H9 (cell line): ENCODE measurements at regions not wholly inside any gene's neighbourhood (a gene's known extent, or its start where the extent isn't known, plus 50 kb on each side); places are given as distances from the start of the nearest gene placed in this dataset.

ENCODE experiments used
- DNase-seq: peaks from one replicate; pipeline ENCODE4 v3.0.0-alpha.2; 2017
- H2AFZ ChIP-seq: one replicate; pipeline ENCODE4 v1.6.1; 2013; ENCODE audit warnings: mild to moderate bottlenecking, low read length, control low read depth, moderate library complexity
- H2AK5ac ChIP-seq: 2 replicates; pipeline ENCODE4 v1.6.1; 2013; ENCODE audit warnings: low read length, control low read depth, mixed read lengths; ENCODE audit not compliant: insufficient read length
- H2BK120ac ChIP-seq: one replicate; pipeline ENCODE4 v1.6.1; 2013; ENCODE audit warnings: low read depth, mild to moderate bottlenecking, low read length, control low read depth, inconsistent platforms; ENCODE audit not compliant: poor library complexity, severe bottlenecking
- H2BK12ac ChIP-seq: 2 replicates; pipeline ENCODE4 v1.6.1; 2013; ENCODE audit warnings: low read length, control low read depth, mixed read lengths, low read depth; ENCODE audit not compliant: insufficient read length
- H2BK15ac ChIP-seq: 2 replicates; pipeline ENCODE4 v1.6.1; 2013; ENCODE audit warnings: low read depth, low read length, control low read depth
- H2BK20ac ChIP-seq: one replicate; pipeline ENCODE4 v1.6.1; 2013; ENCODE audit warnings: low read depth, mild to moderate bottlenecking, low read length, control low read depth, inconsistent platforms; ENCODE audit not compliant: poor library complexity, severe bottlenecking
- H2BK5ac ChIP-seq: 2 replicates; pipeline ENCODE4 v1.6.1; 2013; ENCODE audit warnings: low read length, control low read depth, mixed read lengths; ENCODE audit not compliant: insufficient read length
- H3K14ac ChIP-seq: 2 replicates; pipeline ENCODE4 v1.6.1; 2013; ENCODE audit warnings: low read length, control low read depth; ENCODE audit not compliant: insufficient read depth
- H3K18ac ChIP-seq: 2 replicates; pipeline ENCODE4 v1.6.1; 2013; ENCODE audit warnings: low read depth, mild to moderate bottlenecking, mixed read lengths, low read length, control low read depth; ENCODE audit not compliant: insufficient read length
- H3K23ac ChIP-seq: 2 replicates; pipeline ENCODE4 v1.6.1; 2013; ENCODE audit warnings: low read length, control low read depth, mixed read lengths, low read depth; ENCODE audit not compliant: insufficient read length
- H3K23me2 ChIP-seq: 2 replicates; pipeline ENCODE4 v1.6.1; 2013; ENCODE audit warnings: low read depth, mild to moderate bottlenecking, mixed read lengths, low read length, control low read depth; ENCODE audit not compliant: insufficient read length, poor library complexity, severe bottlenecking
- H3K27ac ChIP-seq: 2 replicates; pipeline ENCODE4 v1.5.1; 2013; ENCODE audit warnings: low read length, control low read depth, mixed read lengths, low read depth; ENCODE audit not compliant: insufficient read length
- H3K27me3 ChIP-seq: 2 replicates; pipeline ENCODE4 v1.6.1; 2013; ENCODE audit warnings: low read length, control low read depth, inconsistent platforms; ENCODE audit not compliant: insufficient read depth
- H3K4ac ChIP-seq: 2 replicates; pipeline ENCODE4 v1.6.1; 2013; ENCODE audit warnings: low read depth, mild to moderate bottlenecking, control low read depth, inconsistent platforms, low read length, moderate library complexity
- H3K4me1 ChIP-seq: 2 replicates; pipeline ENCODE4 v1.6.1; 2013; ENCODE audit warnings: low read length, control low read depth, inconsistent platforms; ENCODE audit not compliant: insufficient read depth
- H3K4me2 ChIP-seq: 2 replicates; pipeline ENCODE4 v1.6.1; 2013; ENCODE audit warnings: low read length, control low read depth, mixed read lengths; ENCODE audit not compliant: insufficient read length, insufficient read depth
- H3K56ac ChIP-seq: 2 replicates; pipeline ENCODE4 v1.6.1; 2013; ENCODE audit warnings: low read depth, mild to moderate bottlenecking, mixed read lengths, low read length, control low read depth; ENCODE audit not compliant: insufficient read length
- H3K79me1 ChIP-seq: 2 replicates; pipeline ENCODE4 v1.6.1; 2013; ENCODE audit warnings: low read depth, mild to moderate bottlenecking, moderate library complexity, low read length, control low read depth, inconsistent platforms; ENCODE audit not compliant: insufficient read depth, poor library complexity, severe bottlenecking
- H3K79me2 ChIP-seq: 2 replicates; pipeline ENCODE4 v1.6.1; 2013; ENCODE audit warnings: low read length, control low read depth, inconsistent platforms; ENCODE audit not compliant: insufficient read depth
- H3K9ac ChIP-seq: 2 replicates; pipeline ENCODE4 v1.6.1; 2013; ENCODE audit warnings: low read length, control low read depth, mixed read lengths; ENCODE audit not compliant: insufficient read length; ENCODE audit errors: extremely low read depth
- H3K9me3 ChIP-seq: one replicate; pipeline ENCODE4 v1.6.1; 2013; ENCODE audit warnings: low read depth, low read length, inconsistent platforms; ENCODE audit not compliant: control insufficient read depth
- H3T11ph ChIP-seq: one replicate; pipeline ENCODE4 v1.6.1; 2013; ENCODE audit warnings: mild to moderate bottlenecking, low read length, control low read depth, inconsistent platforms
- H4K20me1 ChIP-seq: one replicate; pipeline ENCODE4 v1.6.1; 2013; ENCODE audit not compliant: control insufficient read depth, insufficient read length, insufficient read depth
- H4K5ac ChIP-seq: 2 replicates; pipeline ENCODE4 v1.6.1; 2013; ENCODE audit warnings: low read depth, mild to moderate bottlenecking, mixed read lengths, low read length, control low read depth; ENCODE audit not compliant: insufficient read length
- H4K8ac ChIP-seq: replicated peaks from 2 replicates; pipeline ENCODE4 v1.6.1; 2013; ENCODE audit warnings: low read length, control low read depth, mixed read lengths, low read depth; ENCODE audit not compliant: insufficient read length
- H4K91ac ChIP-seq: 2 replicates; pipeline ENCODE4 v1.6.1; 2013; ENCODE audit warnings: low read depth, mild to moderate bottlenecking, moderate library complexity, mixed read lengths, low read length, control low read depth; ENCODE audit not compliant: insufficient read length
- H3K27ac Mint-ChIP-seq, 3 experiments: 2 replicates in 2 of 3; 3 replicates in 1 of 3; pipeline ENCODE4 v1.8.0; 2020 to 2021; ENCODE audit warnings: mixed read lengths in 3 of 3, mild to moderate bottlenecking in 1 of 3, moderate library complexity in 1 of 3
- H3K27me3 Mint-ChIP-seq: 2 replicates; pipeline ENCODE4 v1.8.0; 2021; ENCODE audit warnings: low read depth, mild to moderate bottlenecking, moderate library complexity, mixed read lengths
- H3K36me3 Mint-ChIP-seq, 3 experiments: 2 replicates in 2 of 3; 3 replicates in 1 of 3; pipeline ENCODE4 v1.8.0; 2020 to 2021; ENCODE audit warnings: low read depth in 3 of 3, mixed read lengths in 3 of 3; ENCODE audit not compliant: insufficient read depth in 1 of 3
- H3K4me1 Mint-ChIP-seq, 2 experiments: 2 replicates each; pipeline ENCODE4 v1.8.0; 2020; ENCODE audit warnings: mixed read lengths in 2 of 2
- H3K4me3 Mint-ChIP-seq, 2 experiments: 2 replicates in 1 of 2; 3 replicates in 1 of 2; pipeline ENCODE4 v1.8.0; 2020 to 2021; ENCODE audit warnings: mild to moderate bottlenecking in 2 of 2, mixed read lengths in 2 of 2, moderate library complexity in 1 of 2
- H3K9me3 Mint-ChIP-seq, 2 experiments: 2 replicates in 1 of 2; 3 replicates in 1 of 2; pipeline ENCODE4 v1.8.0; 2020; ENCODE audit warnings: mild to moderate bottlenecking in 2 of 2, mixed read lengths in 2 of 2, moderate library complexity in 1 of 2
- WGBS: extraction: QIAGEN DNeasy Blood & Tissue Kit; methylation state at CpG from one replicate; pipeline ENCODE4 v1.1.7; 2013; ENCODE audit warnings: missing lambda C conversion rate, low lambda C conversion rate, mixed read lengths; ENCODE audit not compliant: insufficient read length; ENCODE audit errors: extremely low coverage; 5-methylcytosine and 5-hydroxymethylcytosine counted together
- TF ChIP-seq, protein P1 (sequence below): fragments of 200-600 bp; sonication (generic); conservative IDR thresholded peaks from 3 replicates; pipeline ENCODE4 v1.8.0; 2021; ENCODE audit warnings: antibody characterized with exemption, mild to moderate bottlenecking

DNA sequence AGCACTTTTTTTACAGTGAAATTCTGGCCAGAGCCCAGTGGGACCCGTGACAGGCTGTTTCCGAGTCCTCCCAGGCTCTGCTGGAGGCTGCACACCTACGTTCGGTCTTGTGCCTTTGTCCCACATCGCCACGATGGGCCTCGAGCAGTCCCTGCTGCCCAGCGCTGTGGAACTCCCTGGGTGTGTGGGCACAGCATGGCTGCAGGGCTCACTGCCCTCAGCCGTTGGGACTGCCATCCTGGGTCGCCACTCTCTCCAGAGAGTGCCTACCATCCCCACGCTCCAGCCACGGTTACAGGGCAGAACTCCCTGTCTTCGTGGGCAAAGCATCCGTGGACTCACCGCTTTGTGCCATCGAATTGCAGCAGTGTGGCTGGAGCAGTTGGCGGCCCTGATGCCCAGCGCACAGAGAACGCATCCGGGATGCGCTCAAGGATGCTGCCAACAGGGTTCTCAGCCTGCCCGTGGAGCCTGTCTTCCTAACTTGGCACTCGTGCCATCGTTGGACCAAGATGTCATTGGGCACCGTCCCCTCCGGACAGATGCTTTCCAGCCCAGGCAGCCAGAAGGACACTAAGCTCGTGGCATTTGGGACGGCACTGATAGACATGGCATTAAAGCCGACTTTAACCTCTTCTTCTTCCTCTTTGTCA lies 85.0 kb upstream of the ARHGEF7 start:
- Histone ChIP-seq H3K14ac (no peak overlapping the region; the same call in 1 of the 2 replicates), H2BK120ac (no peak overlapping the region), H3K23ac (no peak overlapping the region), H3K4me2 (no peak overlapping the region), H3K23me2 (no peaks in the 10 kb centered on the region), H3K9me3 (no peaks in the 10 kb centered on the region), H2AK5ac (no peak overlapping the region), H2AFZ (no peak overlapping the region), H4K5ac (no peak overlapping the region), H3K18ac (no peak overlapping the region), H2BK5ac (no peak overlapping the region), H3K79me2 (no peaks in the 10 kb centered on the region), H4K8ac (no peak overlapping the region), H3K27ac (no peak overlapping the region), H3K27me3 (no peaks in the 10 kb centered on the region), H3T11ph (no peak overlapping the region), H3K9ac (no peak overlapping the region), H3K4me1 (no peaks in the 10 kb centered on the region), H3K4ac (no peak overlapping the region), H3K56ac (no peak overlapping the region), H4K20me1 (no peaks in the 10 kb centered on the region), H2BK20ac (no peak overlapping the region), H2BK15ac (no peak overlapping the region), H3K79me1 (no peaks in the 10 kb centered on the region), H4K91ac (no peak overlapping the region), H2BK12ac (no peak overlapping the region)
- no CpG with 5 or more reads among the region's 29 CpGs for WGBS
- no peaks in the 10 kb centered on the region for H3K36me3 Mint-ChIP-seq
- DNase-seq, result no peak
- no peak overlapping the region for H3K4me3 Mint-ChIP-seq
- H3K27me3 Mint-ChIP-seq, result peaks cover 14% of the 10 kb centered on the region; the same call in 1 of the 2 replicates
- H3K4me1 Mint-ChIP-seq, result no peaks in the 10 kb centered on the region
- no peaks in the 10 kb centered on the region for H3K9me3 Mint-ChIP-seq
- TF ChIP-seq, protein P1, sequence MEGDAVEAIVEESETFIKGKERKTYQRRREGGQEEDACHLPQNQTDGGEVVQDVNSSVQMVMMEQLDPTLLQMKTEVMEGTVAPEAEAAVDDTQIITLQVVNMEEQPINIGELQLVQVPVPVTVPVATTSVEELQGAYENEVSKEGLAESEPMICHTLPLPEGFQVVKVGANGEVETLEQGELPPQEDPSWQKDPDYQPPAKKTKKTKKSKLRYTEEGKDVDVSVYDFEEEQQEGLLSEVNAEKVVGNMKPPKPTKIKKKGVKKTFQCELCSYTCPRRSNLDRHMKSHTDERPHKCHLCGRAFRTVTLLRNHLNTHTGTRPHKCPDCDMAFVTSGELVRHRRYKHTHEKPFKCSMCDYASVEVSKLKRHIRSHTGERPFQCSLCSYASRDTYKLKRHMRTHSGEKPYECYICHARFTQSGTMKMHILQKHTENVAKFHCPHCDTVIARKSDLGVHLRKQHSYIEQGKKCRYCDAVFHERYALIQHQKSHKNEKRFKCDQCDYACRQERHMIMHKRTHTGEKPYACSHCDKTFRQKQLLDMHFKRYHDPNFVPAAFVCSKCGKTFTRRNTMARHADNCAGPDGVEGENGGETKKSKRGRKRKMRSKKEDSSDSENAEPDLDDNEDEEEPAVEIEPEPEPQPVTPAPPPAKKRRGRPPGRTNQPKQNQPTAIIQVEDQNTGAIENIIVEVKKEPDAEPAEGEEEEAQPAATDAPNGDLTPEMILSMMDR, result no peak
- no peak overlapping the region for H3K27ac Mint-ChIP-seq
